ENCODE measurements at regions not wholly inside any gene's neighbourhood (a gene's known extent, or its start where the extent isn't known, plus 50 kb on each side); places are given as distances from the start of the nearest gene placed in this dataset.

GRCh38 chr5:168041583-168041982 lies 249.9 kb upstream of the WWC1 start:
- Histone ChIP-seq H2AFZ (ENCODE audit: control insufficient read depth, low read length) (no peak overlapping the region), H3K36me3 (ENCODE audit: control insufficient read depth in 2 of 2, extremely low read depth in 1 of 2, insufficient read depth in 2 of 2, low read length in 2 of 2) (peaks cover 5 to 12% of the 10 kb centered on the region in 2 experiments), H3K9ac (ENCODE audit: control insufficient read depth, extremely low read depth, insufficient read depth, low read length) (no peak overlapping the region), H3K27ac (ENCODE audit: control insufficient read depth, insufficient read depth, low read length) (no peak overlapping the region), H4K20me1 (ENCODE audit: control insufficient read depth, extremely low read depth, insufficient read depth, low read length) (peaks cover 2% of the 10 kb centered on the region), H3K4me3 (ENCODE audit: control insufficient read depth in 2 of 3, extremely low read depth in 1 of 3, insufficient read depth in 2 of 3, low read depth in 1 of 3, low read length in 3 of 3) (no peak overlapping the region), H3K9me1 (ENCODE audit: control insufficient read depth, extremely low read depth, insufficient read depth, low read length) (no peaks in the 10 kb centered on the region), H3K4me1 (ENCODE audit: control insufficient read depth, extremely low read depth, insufficient read depth, low read length) (no peaks in the 10 kb centered on the region), H3K9me3 (ENCODE audit: control insufficient read depth, low read depth, low read length) (no peaks in the 10 kb centered on the region), H3K27me3 (ENCODE audit: control insufficient read depth, extremely low read depth, insufficient read depth, low read length) (no peaks in the 10 kb centered on the region), H3K4me2 (ENCODE audit: control insufficient read depth, extremely low read depth, insufficient read depth, low read depth, low read length) (no peak overlapping the region), H3K79me2 (ENCODE audit: control insufficient read depth, insufficient read depth, low read length) (peaks cover 36% of the 10 kb centered on the region)
- dilution Hi-C loops (cut with MboI; ENCODE audit: extremely low pct_ligation_motif_present, low sequenced_read_pairs) = no loop called here
- TF ChIP-seq, protein P1, sequence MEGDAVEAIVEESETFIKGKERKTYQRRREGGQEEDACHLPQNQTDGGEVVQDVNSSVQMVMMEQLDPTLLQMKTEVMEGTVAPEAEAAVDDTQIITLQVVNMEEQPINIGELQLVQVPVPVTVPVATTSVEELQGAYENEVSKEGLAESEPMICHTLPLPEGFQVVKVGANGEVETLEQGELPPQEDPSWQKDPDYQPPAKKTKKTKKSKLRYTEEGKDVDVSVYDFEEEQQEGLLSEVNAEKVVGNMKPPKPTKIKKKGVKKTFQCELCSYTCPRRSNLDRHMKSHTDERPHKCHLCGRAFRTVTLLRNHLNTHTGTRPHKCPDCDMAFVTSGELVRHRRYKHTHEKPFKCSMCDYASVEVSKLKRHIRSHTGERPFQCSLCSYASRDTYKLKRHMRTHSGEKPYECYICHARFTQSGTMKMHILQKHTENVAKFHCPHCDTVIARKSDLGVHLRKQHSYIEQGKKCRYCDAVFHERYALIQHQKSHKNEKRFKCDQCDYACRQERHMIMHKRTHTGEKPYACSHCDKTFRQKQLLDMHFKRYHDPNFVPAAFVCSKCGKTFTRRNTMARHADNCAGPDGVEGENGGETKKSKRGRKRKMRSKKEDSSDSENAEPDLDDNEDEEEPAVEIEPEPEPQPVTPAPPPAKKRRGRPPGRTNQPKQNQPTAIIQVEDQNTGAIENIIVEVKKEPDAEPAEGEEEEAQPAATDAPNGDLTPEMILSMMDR (optimal IDR thresholded peaks at IDR 0.05 in 1 of 3, IDR thresholded peaks at IDR 0.05 in 1 of 3, conservative IDR thresholded peaks at IDR 0.05 in 1 of 3; ENCODE audit: extremely low read depth in 1 of 3, insufficient read depth in 2 of 3, low read length in 3 of 3) = no peak
- no peak for TF ChIP-seq EZH2 (IDR thresholded peaks at IDR 0.05; ENCODE audit: low read length)
- DNase-seq (ENCODE audit: low read depth, low spot score) (no peak), FAIRE-seq (no peak)

- Histone ChIP-seq H3K79me2 (ENCODE audit: control insufficient read depth, insufficient read depth, low read length) (peaks cover 36% of the 10 kb centered on the region), H3K4me3 (ENCODE audit: control insufficient read depth in 2 of 3, extremely low read depth in 1 of 3, insufficient read depth in 2 of 3, low read depth in 1 of 3, low read length in 3 of 3) (no peak overlapping the region), H3K27ac (ENCODE audit: control insufficient read depth, insufficient read depth, low read length) (no peak overlapping the region), H3K9ac (ENCODE audit: control insufficient read depth, extremely low read depth, insufficient read depth, low read length) (no peak overlapping the region), H3K9me1 (ENCODE audit: control insufficient read depth, extremely low read depth, insufficient read depth, low read length) (no peaks in the 10 kb centered on the region), H3K36me3 (ENCODE audit: control insufficient read depth in 2 of 2, extremely low read depth in 1 of 2, insufficient read depth in 2 of 2, low read length in 2 of 2) (peaks cover 7 to 12% of the 10 kb centered on the region in 2 experiments), H3K9me3 (ENCODE audit: control insufficient read depth, low read depth, low read length) (no peaks in the 10 kb centered on the region), H4K20me1 (ENCODE audit: control insufficient read depth, extremely low read depth, insufficient read depth, low read length) (peaks cover 2% of the 10 kb centered on the region), H2AFZ (ENCODE audit: control insufficient read depth, low read length) (no peak overlapping the region), H3K27me3 (ENCODE audit: control insufficient read depth, extremely low read depth, insufficient read depth, low read length) (no peaks in the 10 kb centered on the region), H3K4me1 (ENCODE audit: control insufficient read depth, extremely low read depth, insufficient read depth, low read length) (no peaks in the 10 kb centered on the region), H3K4me2 (ENCODE audit: control insufficient read depth, extremely low read depth, insufficient read depth, low read depth, low read length) (no peak overlapping the region)
- dilution Hi-C loops (cut with MboI; ENCODE audit: extremely low pct_ligation_motif_present, low sequenced_read_pairs) = no loop called here
- no peak for DNase-seq (ENCODE audit: low read depth, low spot score)
- no peak for FAIRE-seq
- TF ChIP-seq, protein P1 (optimal IDR thresholded peaks at IDR 0.05 in 1 of 3, IDR thresholded peaks at IDR 0.05 in 1 of 3, conservative IDR thresholded peaks at IDR 0.05 in 1 of 3; ENCODE audit: extremely low read depth in 1 of 3, insufficient read depth in 2 of 3, low read length in 3 of 3) = no peak
- TF ChIP-seq EZH2 (IDR thresholded peaks at IDR 0.05; ENCODE audit: low read length) = no peak
Measured at GRCh38 chr5:168042284-168043068, 249.0 kb upstream of the WWC1 start.

Data from keratinocyte (primary cell).